GM21526 (cell line): ENCODE measurements at regions not wholly inside any gene's neighbourhood (a gene's known extent, or its start where the extent isn't known, plus 50 kb on each side); places are given as distances from the start of the nearest gene placed in this dataset.

Experiments
- ATAC-seq: cut with Tn5 transposase; IDR thresholded peaks from one replicate; pipeline ENCODE4 v1.9.1; 2021; ENCODE audit warnings: moderate library complexity; ENCODE audit not compliant: unreplicated experiment, low FRiP score

DNA sequence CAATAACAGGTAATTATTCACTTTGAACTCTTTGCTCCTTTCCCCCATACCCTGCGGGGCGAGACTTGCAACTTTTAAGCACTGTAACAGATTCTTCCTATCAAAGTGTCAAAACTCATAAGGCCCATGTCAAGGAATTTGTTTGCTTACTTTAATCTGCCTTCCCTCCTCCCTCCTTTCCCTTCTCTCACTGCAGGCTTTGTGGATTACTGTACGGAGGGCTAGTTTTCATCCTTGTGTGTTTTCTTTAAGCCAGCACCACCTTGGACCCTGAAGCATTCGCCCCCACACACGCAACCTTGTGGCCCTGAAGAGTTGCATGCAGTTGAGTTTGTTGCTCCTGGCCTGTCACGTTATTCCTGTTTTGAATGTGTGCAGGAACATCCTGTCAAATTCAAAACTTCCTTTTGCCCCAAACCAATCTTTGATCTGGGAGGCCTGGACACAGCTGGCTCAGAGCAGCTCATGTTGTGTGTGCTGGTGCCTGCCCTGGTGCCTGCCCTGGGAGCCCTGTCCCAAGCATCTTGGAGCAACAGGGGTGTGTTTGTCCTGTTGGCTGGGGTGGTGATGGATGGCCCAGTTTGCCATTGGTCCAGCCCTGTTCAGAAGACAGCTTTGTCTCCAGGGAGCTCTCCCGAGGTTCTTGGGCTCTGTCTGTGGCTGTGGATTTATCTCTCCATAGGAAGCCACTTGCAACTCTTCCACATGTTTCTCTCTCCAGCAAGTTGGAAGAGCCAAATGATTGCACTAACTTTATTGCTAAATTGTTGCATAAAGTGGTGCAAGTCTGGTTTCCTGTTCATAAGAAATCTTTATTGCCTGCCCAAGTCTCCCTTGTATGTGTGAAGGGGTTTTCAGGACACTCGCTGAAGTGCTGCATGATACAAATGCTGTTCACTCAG lies 199.6 kb downstream of the VAPA start:
- ATAC-seq: no peak

DNA sequence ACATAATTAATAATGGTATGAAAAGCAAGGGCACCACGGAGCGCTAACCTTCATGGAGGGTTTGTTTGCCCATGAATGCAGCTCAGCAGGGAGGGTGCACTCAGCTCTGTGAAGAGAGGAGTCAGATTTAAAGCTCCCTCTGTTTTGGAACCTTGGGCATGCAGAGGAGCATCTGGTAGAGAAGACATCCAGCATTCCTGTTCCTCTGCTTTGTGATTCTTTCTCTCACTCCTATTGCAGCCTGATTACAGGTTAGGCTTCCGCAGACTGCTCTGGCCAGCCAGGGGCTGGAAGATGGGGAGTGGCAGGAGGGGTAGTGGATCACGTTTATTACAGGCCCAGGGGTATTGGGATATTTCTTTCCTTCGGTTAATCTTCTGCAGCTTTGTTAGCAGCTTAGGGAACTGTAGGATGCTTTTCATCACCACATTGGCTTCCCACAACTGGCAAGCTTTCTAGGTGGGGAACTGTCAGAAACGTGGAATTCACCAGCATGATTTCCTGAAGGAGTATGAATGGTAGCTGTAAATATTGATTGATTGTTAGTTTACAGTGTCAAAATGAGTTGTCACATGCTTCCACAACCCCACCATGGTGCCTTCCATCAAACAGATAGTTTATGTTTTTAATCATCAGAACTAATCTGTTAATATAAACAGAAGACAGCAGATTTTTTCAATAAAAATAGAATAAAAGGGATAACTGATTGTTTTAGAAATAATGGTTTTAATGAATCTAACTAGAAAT lies 201.1 kb downstream of the VAPA start:
- no peak for ATAC-seq

DNA sequence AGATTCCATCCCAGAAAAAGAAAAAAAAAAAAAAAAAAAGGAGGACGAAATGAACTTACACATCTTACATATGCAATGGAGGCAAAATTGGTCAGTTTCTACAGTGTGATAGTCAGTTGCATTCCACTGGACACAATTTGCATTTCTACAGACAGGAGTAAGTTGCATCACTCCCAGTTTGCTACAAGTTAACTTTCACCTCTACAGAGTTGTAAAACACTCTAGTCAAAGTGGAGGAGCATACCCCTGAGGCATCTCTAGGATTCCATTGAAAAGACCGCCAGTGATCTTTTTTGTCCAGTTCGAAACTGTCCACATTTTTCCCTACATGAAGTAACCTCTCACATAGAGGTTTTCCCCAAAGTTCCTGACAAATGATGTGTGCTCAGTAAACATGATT lies 202.8 kb downstream of the VAPA start:
- ATAC-seq: no peak

DNA sequence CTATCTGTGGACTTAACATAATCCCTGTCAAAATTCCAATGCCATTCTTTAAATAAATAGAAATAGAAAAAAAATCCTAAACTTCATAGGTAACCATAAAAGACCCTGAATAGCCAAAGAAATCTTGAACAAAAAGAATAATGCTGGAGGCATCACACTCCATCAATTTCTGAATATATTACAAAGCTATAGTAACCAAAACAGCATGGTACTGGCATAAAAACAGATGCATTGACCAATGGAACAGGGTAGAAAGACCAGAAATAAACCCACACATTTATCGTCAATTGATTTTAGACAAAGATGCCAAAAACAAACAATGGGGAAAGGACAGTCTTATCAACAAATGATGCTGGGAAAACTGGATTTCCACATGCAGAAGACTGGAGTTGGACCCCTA lies 205.7 kb downstream of the VAPA start:
- no peak for ATAC-seq

DNA sequence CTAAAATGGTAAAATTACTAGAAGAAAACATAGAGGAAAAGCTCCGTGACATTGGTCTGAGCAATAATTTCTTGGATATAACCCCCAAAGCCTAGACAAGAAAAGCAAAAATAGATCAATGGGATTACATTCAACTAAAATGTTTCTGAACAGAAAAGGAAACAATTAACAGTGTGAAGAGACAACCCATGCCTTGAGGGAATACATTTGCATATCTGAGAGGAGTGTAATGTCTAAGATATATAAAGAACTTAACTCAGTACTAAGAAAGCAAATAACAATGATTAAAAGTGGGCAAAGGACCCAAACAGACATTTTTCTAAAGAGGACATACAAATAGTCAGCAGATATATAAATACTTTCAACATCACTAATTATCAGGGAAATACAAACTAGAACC lies 206.2 kb downstream of the VAPA start:
- no peak for ATAC-seq

DNA sequence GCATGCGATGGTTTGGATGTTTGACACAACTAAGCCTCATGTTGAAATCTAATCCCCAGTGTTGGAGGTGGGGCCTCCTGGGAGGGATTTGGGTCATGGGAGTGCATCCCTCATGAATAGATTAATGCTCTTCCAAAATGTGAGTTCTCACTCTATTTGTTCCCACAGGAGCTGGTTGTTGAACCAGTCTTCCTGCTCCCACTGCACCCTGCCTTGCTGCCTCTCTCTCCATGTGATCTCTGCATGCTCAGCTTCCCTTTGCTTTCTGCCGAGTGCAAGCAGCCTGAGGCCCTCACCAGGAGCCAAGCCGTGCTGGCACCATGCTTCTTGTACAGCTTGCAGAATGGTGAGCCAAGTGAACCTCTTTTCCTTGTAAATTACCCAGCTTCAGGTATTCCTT lies 206.8 kb downstream of the VAPA start:
- ATAC-seq: no peak

DNA sequence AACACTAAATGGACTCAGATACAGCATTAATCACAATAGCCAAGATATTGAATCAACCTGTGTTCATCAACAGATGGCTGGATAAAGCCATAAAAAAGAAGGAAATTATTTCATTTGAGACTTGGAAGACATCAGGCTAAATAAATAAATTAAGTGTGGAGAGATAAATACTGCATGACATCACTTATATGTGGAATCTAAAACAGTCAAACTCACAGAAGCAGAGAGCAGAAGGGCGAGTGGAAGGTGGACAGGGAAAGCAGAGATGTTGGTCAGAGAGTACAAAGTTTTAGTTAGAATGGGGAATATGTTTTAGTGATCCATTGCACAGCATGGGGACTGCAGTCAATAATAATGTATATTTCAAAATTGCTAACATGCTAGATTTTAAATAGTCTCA lies 207.2 kb downstream of the VAPA start:
- ATAC-seq: no peak

DNA sequence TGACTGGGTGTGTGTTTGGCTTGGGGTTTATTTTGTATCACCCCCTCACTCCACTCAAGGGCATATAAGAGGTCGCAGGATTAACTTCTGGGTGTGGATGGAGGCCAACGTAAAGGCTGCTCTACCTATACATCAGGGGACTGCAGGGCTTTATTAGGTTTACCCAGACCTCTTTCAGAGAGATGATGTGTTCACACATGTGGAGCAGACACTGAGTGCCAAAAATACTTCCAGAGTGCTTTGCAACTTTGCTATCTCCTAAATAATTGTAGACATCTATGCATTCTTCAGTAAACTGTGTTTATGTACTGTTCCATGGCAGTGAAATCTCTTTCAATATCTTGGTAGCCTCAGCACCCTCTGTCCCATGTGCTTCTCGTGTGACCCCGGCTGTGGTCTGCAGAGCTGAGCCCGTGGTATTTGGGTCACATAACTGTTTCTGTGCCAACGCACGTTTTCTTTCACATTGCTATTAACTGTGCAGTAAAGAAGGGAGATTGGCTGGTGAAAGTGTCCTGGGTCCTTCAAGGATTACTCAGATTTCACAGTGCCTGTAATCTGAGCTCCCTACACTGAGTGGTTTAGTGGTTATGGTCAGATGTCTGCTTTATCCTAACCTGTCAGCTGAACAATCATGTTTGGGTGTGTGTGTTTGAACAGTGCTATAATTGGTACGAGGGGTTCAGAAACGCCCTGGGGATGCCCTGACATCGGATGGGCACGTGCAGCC lies 208.1 kb downstream of the VAPA start:
- ATAC-seq: no peak

DNA sequence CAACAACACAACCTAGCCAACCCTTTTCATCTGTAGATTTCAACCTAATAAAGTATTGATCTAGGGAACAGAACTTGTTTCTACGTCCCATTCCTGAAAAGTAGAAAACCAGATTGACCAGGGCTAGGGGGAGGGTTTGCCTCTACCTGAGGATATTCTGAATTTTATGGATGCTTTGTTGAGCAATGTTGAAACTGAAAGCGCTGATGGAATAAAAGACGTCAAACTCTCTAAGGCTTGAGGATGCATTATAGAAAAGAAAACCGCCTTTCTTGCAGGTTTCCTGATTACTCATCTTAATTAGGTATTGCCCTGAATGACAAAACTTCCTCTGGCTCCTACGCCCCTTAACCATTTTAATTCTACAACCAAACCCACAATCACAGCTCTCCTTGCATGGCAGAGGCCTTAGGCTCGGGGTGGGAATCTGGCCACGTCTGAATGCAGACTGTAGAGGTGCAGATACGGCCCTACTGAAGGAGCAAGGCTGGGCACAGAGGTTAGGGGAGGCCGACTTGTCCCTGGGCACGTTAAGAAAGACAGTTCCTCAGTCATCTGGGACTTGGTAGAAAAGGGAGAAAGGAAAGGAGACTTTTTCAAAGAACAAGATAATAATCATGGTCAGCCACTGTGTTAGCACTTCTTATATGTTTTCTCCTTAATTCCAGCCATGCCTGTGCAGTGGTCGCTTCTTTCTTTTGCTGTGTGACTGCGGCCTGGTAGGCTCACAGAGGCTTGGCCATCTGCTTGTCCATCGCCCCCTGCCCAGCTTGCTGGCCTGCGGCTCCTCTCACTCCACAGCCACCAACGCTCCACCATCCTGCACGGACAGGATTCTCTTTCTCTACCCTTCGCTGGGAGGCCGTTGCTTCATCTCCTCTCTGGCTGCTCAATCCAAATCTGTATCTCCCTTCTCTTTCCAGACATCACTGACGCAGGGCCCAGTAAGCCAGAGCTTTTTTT lies 209.5 kb downstream of the VAPA start:
- no peak for ATAC-seq

DNA sequence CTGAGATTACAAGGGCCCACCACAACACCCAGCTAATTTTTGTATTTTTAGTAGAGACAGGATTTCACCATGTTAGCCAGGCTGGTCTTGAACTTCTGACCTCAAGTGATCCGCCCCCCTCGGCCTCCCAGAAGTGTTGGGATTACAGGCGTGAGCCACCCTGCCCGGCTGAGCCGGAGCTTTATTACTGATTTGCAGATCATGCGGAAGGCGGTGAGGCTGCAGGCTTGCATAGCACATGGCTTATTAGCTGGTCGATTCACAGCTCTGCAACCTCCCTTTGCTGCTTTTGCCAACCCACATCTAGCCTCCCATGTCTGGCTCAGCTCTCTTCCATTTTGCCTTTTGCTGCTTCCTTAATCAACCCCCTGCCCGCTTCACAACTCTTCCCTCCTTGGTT lies 210.3 kb downstream of the VAPA start:
- ATAC-seq: no peak

DNA sequence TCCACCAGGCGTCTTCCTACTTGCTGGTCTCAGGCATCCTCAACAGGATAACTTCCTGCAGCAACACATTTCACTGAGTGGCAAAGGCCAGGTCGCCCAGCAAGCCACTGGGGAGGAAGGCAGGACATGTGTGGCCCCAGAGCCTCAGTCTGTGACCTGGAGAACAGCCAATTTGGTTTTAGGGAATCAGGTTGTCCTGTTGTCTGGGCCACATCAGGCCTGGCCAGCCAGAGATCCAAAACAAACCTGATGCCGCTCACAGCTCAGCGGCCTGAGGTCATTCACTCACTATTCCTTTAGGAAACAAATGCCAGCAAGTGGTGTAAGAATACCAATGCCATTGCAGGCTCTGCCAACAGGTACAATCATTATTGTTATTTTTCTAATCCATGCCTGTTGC lies 210.7 kb downstream of the VAPA start:
- ATAC-seq: no peak

DNA sequence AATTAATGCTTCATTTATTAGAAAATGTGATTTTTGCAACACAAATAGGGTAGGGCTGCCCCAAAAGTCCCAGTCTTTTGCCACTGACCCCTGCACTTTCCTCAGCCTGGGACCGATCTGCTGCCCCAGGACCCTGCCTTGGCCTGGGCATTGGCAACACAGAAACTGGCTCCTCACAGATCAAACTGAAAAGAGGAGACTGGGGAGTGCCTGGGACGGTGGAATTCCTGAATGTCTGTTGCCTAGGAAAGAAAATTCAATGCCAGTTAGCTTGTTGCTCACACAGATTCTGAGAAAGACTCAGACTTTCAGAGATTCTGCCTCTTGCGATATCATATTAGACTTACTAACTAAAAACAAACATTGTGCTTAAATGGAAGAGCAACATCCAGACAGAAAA lies 211.2 kb downstream of the VAPA start:
- ATAC-seq: no peak

DNA sequence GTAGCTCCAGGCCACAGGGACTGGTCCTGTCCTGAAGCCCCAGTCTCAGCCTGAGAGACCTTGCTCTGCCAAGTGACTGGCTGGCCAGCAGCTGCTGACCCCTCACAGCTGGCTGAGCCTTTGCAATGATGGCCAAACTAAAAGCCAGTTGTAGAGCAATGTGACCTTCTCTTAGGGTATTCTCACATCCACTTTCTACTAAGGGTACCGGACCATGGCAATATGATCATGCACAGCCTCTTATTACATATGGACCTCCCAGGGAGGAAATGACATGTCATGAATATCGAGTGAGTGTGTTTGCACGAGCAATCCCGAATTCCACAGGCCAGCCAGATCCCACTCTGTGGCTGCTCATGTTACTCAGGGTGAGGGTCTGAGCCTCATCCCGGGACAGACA lies 213.9 kb downstream of the VAPA start:
- no peak for ATAC-seq

DNA sequence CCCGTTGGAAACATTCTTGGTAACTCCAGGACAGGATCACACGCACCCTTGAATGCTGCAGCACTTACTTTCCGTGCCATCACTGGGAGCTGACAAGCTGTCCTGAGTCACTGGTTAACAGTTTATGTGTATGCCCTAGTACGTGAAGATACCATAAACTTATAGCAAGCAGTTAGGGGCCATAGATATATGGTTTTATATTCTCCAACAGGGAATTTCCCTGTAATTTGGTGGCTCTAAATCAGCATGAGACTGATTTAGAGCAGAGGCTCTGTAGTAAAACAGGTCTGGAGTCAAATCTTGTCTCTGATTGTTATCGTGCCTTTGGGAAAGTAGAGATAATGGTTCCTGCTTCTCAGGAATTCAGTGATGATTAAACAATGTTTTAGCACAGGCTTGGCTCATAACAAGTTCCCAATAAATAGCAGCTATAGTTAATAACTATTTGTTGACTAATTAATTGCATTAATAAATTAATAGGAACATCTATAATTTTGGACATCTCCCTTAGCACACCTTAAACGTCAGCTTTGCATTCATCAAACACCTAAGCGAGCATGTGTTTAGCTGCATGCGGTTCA lies 215.2 kb downstream of the VAPA start:
- ATAC-seq: no peak

DNA sequence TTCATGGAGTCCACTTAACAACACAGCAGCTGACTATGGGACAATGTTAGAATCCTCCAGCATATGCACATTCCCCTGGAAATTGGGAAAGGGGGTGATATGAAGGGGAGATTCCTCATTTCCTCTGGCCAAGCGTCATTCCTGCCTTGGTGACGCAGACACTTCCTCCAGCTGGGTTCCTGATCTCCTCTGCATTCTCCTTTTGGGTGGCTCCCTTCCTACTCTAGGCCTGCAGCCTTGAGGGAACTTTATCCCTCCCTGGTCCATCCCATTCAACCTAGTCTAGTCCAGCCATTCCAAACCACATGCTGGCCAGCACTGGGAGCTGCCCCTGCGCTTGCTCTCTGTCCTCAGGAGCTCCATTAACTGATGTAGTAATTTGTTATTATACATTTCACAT lies 216.8 kb downstream of the VAPA start:
- no peak for ATAC-seq

DNA sequence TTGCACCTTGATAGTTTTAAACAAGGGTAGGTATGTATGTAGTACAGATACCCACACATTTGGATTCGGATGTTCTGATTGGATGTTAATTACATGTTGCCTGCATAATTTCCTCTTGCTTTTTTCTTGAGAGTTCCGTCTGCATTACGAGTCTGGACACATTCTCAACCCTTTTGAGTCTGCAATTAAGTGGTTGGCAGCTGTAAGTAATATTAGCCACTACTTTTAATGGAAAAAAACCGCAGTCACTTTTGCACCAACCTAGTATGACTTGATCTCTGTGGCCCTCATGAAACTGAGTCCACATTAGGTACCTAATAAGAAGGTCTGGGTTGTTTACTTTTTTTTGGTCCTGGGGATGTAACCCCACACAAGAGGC lies 217.3 kb downstream of the VAPA start:
- no peak for ATAC-seq

DNA sequence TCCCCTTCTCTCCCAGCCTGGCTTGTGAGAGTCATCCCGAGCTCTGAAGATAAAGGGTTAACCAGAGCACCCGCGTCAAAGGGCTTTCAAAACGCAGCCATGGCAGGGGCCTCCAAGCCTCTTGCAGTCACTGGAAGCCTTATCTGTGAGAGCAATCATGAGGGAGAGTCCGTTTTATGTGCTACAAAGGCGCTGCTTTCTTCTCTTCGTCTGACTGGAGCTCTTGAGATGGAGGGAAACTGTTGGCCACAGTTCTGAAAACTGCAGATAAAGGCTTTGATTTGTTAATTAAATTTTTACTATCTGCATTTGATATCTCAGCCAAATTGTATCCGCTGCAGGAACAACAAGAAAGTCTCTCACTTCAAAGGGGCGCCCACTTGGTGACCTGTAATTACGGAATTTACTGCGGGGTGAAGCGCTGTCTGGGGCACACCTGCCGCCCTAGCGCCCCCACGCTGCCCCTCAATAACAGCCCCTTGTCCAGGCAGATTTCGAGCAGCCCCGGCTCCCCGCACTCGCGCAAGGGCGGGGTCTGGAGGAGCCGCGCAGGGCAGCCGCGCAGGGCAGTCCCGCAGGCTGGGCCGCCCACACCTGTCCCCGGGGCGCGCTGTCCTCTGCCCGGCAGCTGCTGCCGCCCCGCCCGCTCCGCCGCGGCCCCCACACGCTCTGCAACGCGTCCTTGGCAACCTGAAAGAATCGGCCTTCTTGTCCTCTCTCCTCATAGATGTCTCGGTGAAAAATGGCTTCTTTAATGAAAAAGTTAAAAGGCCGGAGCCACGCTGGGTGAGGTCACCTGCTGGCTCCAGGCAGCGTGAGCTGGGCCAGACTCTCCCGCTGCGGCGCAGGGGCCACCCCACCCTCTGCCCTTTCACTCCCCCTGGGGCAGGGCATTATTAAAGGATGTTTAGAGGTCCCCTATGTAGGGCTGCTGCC lies 217.9 kb downstream of the VAPA start:
- ATAC-seq: no peak

DNA sequence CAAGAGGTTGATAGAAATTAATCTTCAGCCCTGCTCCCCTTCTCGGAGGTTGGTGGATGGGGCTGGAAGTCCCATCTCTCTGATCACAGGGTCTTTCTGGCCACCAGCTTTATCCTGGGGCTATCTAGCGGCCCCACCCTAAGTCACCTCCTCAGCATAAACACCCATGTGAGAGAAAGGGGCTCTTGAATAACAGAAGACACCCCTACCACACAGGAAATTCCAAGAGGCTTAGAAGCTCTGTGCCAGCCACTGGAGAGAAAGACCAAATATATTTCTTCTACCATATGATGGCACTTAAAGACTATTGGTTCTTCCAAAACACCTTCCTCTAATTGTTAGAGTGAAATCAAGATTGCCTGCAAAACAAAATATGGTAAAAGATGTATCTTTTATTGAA lies 219.7 kb downstream of the VAPA start:
- ATAC-seq: no peak

DNA sequence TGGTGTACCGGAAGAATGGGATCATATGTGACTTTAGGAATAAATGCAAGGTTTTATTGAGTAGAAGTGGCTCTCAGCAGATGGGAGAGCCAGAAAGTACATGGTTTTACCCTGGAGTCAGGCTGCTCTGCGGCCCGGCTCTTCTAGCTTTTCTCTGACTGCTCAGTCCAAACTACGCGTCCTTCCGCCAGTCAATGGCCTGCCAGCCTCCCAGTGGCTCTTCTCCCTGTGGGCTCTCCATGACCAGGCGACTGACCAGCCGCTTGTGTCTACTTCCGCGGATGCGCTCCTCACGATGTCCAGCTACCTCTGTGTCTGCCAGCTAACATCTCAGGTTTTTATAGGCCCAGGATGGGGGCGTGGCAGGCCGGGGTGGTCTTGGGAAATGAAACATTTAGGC lies 220.4 kb downstream of the VAPA start:
- no peak for ATAC-seq
